HG02943 (cell line): ENCODE measurements at regions not wholly inside any gene's neighbourhood (a gene's known extent, or its start where the extent isn't known, plus 50 kb on each side); places are given as distances from the start of the nearest gene placed in this dataset.

Experiments
- ATAC-seq: cut with Tn5 transposase; IDR thresholded peaks from one replicate; pipeline ENCODE4 v1.9.1; 2021; ENCODE audit warnings: mild to moderate bottlenecking, low read depth, moderate library complexity; ENCODE audit not compliant: unreplicated experiment

DNA sequence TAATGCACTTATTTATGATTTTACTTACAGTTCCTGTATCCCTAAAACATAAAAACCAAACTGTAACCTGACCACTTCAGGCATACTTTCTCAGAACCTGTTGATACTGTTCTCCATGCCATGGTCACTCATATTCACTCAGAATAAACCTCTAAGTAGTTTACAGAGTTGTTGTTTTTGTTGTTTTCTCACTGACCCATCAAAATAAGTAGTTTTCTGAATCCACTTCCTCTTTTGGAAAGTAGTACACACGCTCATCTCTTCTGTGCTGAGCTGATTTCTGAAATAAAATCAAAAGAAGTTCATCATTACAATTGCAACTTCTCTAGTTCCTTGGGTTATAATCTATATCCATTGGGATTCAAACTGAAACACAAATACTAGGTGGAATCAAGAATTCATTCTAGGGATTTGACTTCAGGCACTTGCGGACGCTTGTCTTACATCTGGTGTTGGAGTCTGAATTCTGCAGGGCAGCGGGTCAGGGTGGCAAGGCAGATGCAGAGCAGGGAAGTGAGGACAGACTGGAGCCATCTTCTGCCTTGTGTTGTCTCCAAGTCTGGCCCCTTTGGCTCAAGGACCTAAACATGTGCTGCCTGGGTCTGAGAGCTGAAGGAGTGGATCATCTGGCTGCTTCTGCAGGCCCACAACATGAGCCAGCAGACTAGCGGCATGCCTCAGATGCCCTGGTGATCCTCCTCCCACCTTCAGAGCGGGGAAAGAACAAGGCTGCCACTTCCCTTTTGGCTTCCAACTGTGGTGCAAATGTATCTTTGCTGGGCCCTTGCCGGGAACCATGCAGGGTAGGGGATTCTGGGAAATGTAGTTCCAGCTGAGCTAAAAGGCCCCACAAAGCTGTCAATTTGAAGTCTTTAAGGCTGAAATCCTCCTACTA is 167.9 kb upstream of the MYLIP start:
- ATAC-seq, result no peak

DNA sequence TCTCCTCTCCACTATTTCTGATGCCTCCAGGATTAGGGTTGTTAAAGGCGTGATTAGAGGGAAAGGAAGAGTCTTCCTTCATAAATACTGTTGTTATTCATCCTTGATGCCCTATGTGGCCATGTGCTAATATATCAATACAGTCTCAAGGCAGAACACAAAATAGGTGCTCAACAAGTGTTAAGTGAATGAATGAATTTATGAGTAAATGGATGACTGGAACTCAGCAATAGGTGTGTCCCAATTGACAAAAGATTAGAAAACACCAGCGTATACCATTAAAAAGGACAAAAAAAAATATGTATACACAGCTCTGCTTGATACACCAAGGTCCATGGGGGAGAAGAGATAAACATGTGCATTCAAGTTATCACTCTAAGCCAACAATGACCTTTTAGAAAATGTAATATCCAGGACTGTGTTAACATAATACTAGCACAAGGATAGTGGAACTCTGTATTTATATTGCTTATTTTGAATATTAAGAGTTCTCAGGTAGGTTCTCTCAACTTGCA is 171.2 kb upstream of the MYLIP start:
- ATAC-seq, result no peak

- no peak for ATAC-seq
Measured at GRCh38 chr6:15956205-15957106, 172.4 kb upstream of the MYLIP start.

DNA sequence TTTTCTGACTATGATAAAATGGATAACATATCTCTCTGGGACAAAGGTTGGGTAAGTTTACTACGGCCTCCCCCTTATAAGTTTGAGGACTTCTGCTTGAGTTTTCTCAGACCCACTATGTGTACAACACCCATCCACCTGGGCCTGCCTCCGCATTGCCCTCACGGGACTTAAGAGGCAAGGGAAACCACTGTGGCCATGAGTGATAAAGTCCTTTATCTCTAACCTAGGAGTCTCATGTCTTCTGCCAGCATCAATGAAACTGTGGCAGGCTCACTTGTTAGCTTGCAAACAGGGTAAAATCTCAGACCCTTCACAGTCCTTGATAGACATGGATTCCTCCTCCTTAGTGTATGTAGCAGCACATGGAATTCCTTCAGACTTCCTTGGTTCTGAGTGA is 173.4 kb upstream of the MYLIP start:
- no peak for ATAC-seq

DNA sequence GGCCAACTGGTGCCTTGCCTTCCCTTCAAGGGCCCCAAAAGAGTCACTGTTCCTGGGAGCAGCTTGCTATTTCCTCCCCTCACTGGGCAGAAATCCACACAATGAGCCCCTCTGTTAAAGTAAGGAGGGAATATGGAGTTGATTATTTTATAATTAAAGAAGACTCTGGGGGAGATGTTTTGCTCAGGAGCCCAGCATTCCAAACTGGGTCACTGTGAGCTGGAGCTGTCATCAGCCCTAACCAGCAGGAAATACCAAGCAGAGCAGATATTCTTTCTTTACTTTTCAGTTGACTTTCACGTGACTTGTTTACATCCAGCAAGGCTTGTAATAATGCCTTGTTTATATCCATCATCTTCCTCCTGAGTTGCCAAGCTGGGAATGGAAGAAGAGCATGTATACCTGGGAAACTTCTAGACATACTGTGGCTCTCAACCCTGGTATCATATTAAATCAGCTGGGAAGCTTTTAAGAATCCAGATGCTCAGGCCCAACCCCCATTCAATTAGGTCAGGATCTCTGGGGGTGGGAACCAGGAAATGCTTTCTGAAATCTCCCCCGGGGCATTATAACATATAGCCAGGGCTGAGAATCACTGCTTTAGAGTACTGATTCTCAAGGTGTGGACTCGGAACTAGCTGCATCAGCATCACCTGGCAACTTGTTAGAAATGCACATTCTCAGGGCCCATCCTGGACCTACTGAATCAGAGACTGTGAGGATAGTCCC is 175.6 kb upstream of the MYLIP start:
- no peak for ATAC-seq

GRCh38 chr6:15952231-15953151 is 176.4 kb upstream of the MYLIP start:
- no peak for ATAC-seq

GRCh38 chr6:15950962-15951569 is 177.8 kb upstream of the MYLIP start:
- ATAC-seq, result no peak

DNA sequence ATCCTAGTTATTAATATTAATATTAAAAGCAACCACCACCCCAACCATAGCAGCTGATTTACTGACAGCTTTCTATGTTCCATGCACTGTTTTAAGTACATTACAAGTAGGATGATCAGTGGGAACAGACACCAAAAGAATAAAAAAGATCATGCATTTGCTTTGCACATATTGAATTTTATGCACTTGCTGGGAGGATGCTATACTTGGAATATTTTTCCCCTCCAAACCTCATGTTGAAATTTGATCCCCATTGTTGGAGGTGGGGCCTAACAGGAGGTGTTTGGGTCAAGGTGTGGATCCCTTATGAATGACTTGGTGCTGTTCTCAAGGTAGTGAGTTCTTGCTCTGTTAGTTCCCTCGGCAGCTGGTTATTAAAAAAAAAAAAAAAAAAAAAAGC is 178.9 kb upstream of the MYLIP start:
- ATAC-seq, result no peak

DNA sequence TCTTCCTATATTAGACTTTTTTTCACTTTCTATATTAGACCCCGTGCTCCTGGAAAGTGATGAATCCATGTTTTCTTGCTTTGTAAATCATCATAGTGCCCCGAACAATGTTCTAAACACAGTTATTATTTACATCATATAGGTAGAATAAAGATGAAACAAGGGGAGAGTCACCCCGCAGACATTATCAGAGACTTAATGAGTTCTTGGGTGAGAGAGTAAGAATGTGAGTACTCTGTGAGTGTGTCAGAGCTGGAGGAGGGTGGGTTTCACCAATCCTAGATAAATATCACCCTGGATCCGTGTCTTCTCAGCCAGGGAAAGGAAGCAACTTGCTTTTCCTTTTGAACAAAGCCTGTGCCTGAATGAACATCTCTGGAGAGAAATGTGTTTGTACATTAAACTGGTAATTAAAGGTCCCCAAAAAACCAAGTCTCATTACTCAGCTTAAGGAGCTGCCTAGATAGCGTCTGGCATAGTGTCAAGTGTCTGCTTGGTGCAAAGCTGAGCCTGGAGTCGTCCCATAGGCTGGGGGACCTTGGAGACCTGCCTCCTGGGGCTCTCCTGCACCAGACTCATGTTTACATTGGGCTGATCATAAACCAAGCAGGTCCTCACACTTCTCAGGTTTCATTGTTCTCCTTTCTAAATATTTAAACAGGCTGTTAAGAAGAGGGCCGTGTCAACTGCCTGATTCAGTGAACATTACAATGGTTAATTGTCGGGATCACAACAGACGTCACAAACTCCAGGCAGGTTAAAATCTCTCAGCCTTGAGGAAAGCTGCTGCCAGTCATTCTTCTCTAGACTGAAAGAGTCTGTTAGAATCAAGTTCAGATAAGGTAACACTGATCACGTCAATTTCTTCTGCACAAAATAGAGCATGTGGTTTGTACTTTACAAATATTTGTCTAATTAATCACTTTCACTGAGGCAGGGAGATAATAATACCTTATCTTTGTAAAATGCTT is 179.7 kb upstream of the MYLIP start:
- ATAC-seq, result no peak

- ATAC-seq, result no peak
Measured at GRCh38 chr6:15947923-15948322, 181.0 kb upstream of the MYLIP start.

- no peak for ATAC-seq
Measured at GRCh38 chr6:15947436-15947835, 181.4 kb upstream of the MYLIP start.

- ATAC-seq, result no peak
Measured at GRCh38 chr6:15946701-15947385, 182.0 kb upstream of the MYLIP start.

DNA sequence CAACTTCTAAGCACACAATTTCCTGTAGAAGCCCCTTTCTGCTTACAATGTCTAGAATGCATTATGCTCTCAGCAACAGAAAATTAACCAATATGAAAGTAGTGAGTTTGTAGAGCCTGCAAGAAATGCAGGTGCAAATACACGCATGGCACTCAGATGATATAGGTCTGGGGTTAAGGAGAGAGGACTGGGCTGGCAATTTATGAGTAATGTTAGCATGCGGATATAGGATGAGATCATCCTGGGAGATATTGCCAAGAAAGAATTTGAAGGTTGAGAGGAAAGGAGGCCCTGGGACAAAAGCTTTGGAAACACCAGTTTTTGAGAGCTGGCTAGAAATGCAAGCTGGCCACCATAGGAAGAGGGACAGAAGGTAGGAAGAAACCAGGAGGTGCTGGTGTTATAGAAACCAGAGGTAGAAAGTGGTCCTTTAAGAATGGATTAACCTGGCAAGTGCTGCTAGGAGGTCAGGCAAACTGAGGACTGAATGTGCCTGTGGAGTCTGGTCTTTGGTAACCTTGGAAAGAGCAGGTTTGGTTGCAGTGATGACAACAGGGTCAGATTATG is 183.2 kb upstream of the MYLIP start:
- no peak for ATAC-seq

DNA sequence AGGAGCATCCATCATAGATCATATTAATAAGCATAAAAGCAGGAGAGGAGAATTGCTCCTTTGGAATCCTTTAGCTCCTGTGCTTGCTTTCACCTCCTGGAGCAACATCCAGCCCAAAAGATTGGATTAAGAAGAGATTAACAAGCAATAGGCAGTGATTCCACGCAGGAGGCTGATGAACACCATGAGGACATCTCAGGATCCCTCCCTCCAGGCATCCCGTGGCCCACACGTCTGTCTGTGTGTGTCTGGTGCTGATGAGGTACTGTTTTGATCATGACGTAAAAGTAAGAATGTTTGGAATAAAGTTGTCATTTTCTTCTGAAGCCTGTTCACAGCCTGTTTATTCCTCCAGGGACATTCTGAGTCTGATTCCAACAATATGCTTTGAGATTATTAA is 185.5 kb upstream of the MYLIP start:
- ATAC-seq, result no peak

- ATAC-seq, result no peak
Measured at GRCh38 chr6:15941168-15941567, 187.7 kb upstream of the MYLIP start.

- no peak for ATAC-seq
Measured at GRCh38 chr6:15938107-15938506, 190.8 kb upstream of the MYLIP start.

- ATAC-seq, result no peak
Measured at GRCh38 chr6:15937602-15938001, 191.3 kb upstream of the MYLIP start.
